Prostate gland (tissue), 2 donors: ENCODE measurements at regions not wholly inside any gene's neighbourhood (a gene's known extent, or its start where the extent isn't known, plus 50 kb on each side); places are given as distances from the start of the nearest gene placed in this dataset.

Experiments used
- CTCF ChIP-seq, 4 experiments: fragments of 200-600 bp in 2 of 4; fragments of 450-650 bp in 2 of 4; sonication (generic) in 2 of 4; IDR thresholded peaks; 1 replicate in 3 of 4; 2 replicates in 1 of 4; pipeline ENCODE4 v1.5.1; 2016 to 2019; ENCODE audit warnings: antibody characterized with exemption in 4 of 4, mild to moderate bottlenecking in 2 of 4, moderate library complexity in 2 of 4
- POLR2A ChIP-seq: fragments of 450-650 bp; IDR thresholded peaks from one replicate; pipeline ENCODE4 v1.6.1; 2016; ENCODE audit warnings: antibody characterized with exemption, mild to moderate bottlenecking

- TF ChIP-seq CTCF (IDR thresholded peaks at IDR 0.05) (no peak), POLR2A (no peak)
These were observed 744.1 kb downstream of the BRD1 start for GRCh38 chr22:49083607-49084006.
